OCI-LY7 (cell line): ENCODE measurements at regions not wholly inside any gene's neighbourhood (a gene's known extent, or its start where the extent isn't known, plus 50 kb on each side); places are given as distances from the start of the nearest gene placed in this dataset.

Experiments used
- BruUV-seq: library from RNA; stranded (reverse); fragments of 400-500 nt; replicated peaks from 2 replicates; lab custom pipeline; 2021; lab: Mats Ljungman, UMichigan
- CTCF ChIA-PET: fragments of 300-600 bp; sonication (Branson Sonifier 250); formaldehyde crosslinking; loops from one replicate; lab custom pipeline; 2022; ENCODE audit warnings: antibody characterized with exemption; ENCODE audit not compliant: unreplicated experiment; lab: Charles Lee
- POLR2A ChIA-PET: fragments of 300-600 bp; sonication (Branson Sonifier 250); formaldehyde crosslinking; loops from one replicate; lab custom pipeline; 2022; ENCODE audit warnings: antibody characterized with exemption; lab: Charles Lee
- DNase-seq: peaks from one replicate; pipeline ENCODE4 v3.0.0-alpha.2; 2015; ENCODE audit warnings: low spot score
- H2AFZ ChIP-seq: fragments of 200-600 bp; sonication (generic), shearing (Covaris generic); 2 replicates; pipeline ENCODE4 v1.6.1; 2014; ENCODE audit warnings: mild to moderate bottlenecking, antibody characterized with exemption, low read length, moderate library complexity
- H3K27ac ChIP-seq: fragments of 200-600 bp; sonication (generic); 2 replicates; pipeline ENCODE4 v1.5.1; 2014; ENCODE audit warnings: mixed run types, low read depth, mild to moderate bottlenecking, moderate library complexity, low read length, inconsistent platforms; ENCODE audit not compliant: poor library complexity, severe bottlenecking
- H3K36me3 ChIP-seq: fragments of 200-600 bp; sonication (generic); 2 replicates; pipeline ENCODE4 v1.6.1; 2014; ENCODE audit warnings: mild to moderate bottlenecking, antibody characterized with exemption, low read length, moderate library complexity, mixed read lengths; ENCODE audit not compliant: insufficient read depth
- H3K4me1 ChIP-seq: fragments of 200-600 bp; sonication (generic); 2 replicates; pipeline ENCODE4 v1.5.1; 2014; ENCODE audit warnings: mild to moderate bottlenecking, low read length; ENCODE audit not compliant: insufficient read depth, poor library complexity, severe bottlenecking
- H3K4me2 ChIP-seq: fragments of 200-600 bp; sonication (generic); 2 replicates; pipeline ENCODE4 v1.6.1; 2014; ENCODE audit warnings: mild to moderate bottlenecking, low read length
- H3K4me3 ChIP-seq: fragments of 200-600 bp; sonication (generic); 2 replicates; pipeline ENCODE4 v1.5.1; 2014; ENCODE audit warnings: mild to moderate bottlenecking, low read depth, low read length; ENCODE audit not compliant: poor library complexity, severe bottlenecking
- H3K79me2 ChIP-seq: fragments of 200-600 bp; sonication (generic); 2 replicates; pipeline ENCODE4 v1.6.1; 2016; ENCODE audit warnings: low read depth, mild to moderate bottlenecking, low read length, moderate library complexity, mixed read lengths; ENCODE audit not compliant: insufficient read depth
- H3K9me2 ChIP-seq: fragments of 200-600 bp; sonication (generic); 2 replicates; pipeline ENCODE4 v1.6.1; 2016; ENCODE audit warnings: mild to moderate bottlenecking, low read length, mixed read lengths; ENCODE audit not compliant: insufficient read depth
- H3K9me3 ChIP-seq: fragments of 200-600 bp; sonication (generic); 2 replicates; pipeline ENCODE4 v1.6.1; 2014; ENCODE audit warnings: mild to moderate bottlenecking, mixed run types, low read length, mixed read lengths
- H4K20me1 ChIP-seq: fragments of 200-600 bp; sonication (generic); 2 replicates; pipeline ENCODE4 v1.6.1; 2014; ENCODE audit warnings: mild to moderate bottlenecking, antibody characterized with exemption, low read length, moderate library complexity, mixed read lengths; ENCODE audit not compliant: insufficient read depth
- EZH2phosphoT487 ChIP-seq: fragments of 200-600 bp; sonication (generic); IDR thresholded peaks from 2 replicates; pipeline ENCODE4 v1.6.1; 2018; ENCODE audit warnings: low read depth, borderline replicate concordance, mild to moderate bottlenecking, mixed run types, antibody characterized with exemption, low read length, moderate library complexity, mixed read lengths
- intact Hi-C: fragments of 100-400 bp; cut with micrococcal nuclease; formaldehyde crosslinking; loops from one replicate; pipeline ENCODE4 v1.10.0; 2022; ENCODE audit not compliant: unreplicated experiment
- TF ChIP-seq, protein P1 (sequence below): fragments of 200-600 bp; sonication (generic); conservative IDR thresholded peaks from 2 replicates; pipeline ENCODE4 v1.5.1; 2014; ENCODE audit warnings: mild to moderate bottlenecking, antibody characterized with exemption, low read length, moderate library complexity, mixed read lengths

DNA sequence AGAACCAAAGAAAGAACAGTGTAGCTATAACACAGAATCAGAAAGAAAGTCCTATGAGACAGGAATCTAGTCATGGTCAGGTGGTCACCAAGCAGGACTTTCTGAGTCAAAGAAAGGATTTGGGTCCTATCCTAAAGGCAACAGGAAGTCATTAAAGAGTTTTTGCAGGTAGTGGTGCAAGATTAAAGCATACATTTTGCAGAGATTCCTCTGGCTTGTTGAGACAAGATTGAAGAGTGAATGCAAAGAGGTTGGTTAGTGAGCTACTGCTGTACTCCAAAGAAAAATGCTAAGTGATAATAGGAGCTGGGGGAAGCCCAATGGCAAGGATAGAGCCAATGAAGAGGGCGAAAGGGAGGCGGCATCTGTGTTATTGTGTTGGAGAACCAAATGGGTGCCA, 300.5 kb upstream of the KIF2A start:
- Histone ChIP-seq H3K4me2 (no peak overlapping the region), H3K79me2 (no peaks in the 10 kb centered on the region), H3K9me2 (no peaks in the 10 kb centered on the region), H3K36me3 (no peaks in the 10 kb centered on the region), H3K9me3 (no peaks in the 10 kb centered on the region), H3K4me3 (no peak overlapping the region), H2AFZ (no peak overlapping the region), H4K20me1 (no peaks in the 10 kb centered on the region), H3K4me1 (no peaks in the 10 kb centered on the region), H3K27ac (no peak overlapping the region)
- TF ChIP-seq EZH2phosphoT487: no peak
- TF ChIP-seq, protein P1, sequence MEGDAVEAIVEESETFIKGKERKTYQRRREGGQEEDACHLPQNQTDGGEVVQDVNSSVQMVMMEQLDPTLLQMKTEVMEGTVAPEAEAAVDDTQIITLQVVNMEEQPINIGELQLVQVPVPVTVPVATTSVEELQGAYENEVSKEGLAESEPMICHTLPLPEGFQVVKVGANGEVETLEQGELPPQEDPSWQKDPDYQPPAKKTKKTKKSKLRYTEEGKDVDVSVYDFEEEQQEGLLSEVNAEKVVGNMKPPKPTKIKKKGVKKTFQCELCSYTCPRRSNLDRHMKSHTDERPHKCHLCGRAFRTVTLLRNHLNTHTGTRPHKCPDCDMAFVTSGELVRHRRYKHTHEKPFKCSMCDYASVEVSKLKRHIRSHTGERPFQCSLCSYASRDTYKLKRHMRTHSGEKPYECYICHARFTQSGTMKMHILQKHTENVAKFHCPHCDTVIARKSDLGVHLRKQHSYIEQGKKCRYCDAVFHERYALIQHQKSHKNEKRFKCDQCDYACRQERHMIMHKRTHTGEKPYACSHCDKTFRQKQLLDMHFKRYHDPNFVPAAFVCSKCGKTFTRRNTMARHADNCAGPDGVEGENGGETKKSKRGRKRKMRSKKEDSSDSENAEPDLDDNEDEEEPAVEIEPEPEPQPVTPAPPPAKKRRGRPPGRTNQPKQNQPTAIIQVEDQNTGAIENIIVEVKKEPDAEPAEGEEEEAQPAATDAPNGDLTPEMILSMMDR: no peak
- intact Hi-C loops: no loop called here
- CTCF ChIA-PET: no interaction called here
- BruUV-seq: no TSS peak
- POLR2A ChIA-PET: no interaction called here
- no peak for DNase-seq

DNA sequence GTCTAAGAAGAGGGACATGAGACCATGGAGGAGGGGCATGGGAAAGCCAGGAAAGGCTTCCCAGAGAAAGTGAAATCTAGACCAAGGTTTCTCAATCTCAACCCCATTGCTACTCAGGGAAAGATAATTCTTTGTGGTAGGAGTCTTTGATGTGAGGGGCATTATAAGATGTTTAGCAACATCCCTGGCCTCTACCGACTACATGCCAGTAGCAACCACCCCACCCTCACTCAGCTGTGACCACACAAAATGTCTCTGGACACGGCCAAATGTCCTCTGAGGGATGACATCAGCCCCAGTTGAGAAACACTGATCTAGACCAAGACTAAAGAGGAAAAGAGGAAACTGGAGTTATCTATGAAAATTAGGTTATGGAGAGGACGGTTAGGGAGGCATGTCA, 298.5 kb upstream of the KIF2A start:
- BruUV-seq: no TSS peak
- ChIA-PET POLR2A (no interaction called here), CTCF (no interaction called here)
- intact Hi-C loops: no loop called here
- Histone ChIP-seq H3K4me3 (no peak overlapping the region), H4K20me1 (no peaks in the 10 kb centered on the region), H3K36me3 (no peaks in the 10 kb centered on the region), H3K9me2 (no peaks in the 10 kb centered on the region), H3K4me1 (no peaks in the 10 kb centered on the region), H2AFZ (no peak overlapping the region), H3K79me2 (no peaks in the 10 kb centered on the region), H3K27ac (no peak overlapping the region), H3K4me2 (no peak overlapping the region), H3K9me3 (no peaks in the 10 kb centered on the region)
- no peak for DNase-seq
- TF ChIP-seq, protein P1: no peak
- TF ChIP-seq EZH2phosphoT487: no peak

DNA sequence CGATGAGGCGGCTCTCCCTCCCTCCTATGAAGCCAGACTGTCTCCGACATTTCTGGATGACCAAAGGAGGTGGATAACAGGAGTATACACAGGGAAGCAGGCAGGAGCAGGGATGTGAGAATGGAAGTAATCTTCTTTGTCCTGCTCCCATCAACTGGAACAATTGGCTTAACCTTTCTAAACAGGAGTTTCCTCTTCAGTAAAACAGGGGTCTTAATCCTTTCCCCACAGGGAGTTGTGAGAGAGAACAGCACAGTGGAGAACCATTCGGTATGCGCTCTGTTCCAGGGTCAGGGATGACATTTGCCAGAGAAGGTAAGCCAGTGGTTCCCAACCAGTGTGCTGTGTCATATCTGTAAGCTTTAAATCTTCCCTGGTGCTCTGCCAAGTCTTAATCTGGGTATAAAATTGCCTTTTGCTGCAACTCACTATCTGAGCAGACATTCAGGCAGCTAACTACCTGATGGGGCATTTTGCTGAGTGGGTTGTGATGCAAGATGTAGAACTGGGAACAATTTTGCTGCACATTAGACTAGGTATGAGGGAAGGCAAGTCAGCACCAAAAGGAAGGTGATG, 294.8 kb upstream of the KIF2A start:
- no peaks in the 10 kb centered on the region for H3K9me3 ChIP-seq
- H3K9me2 ChIP-seq: no peaks in the 10 kb centered on the region
- no peaks in the 10 kb centered on the region for H3K36me3 ChIP-seq
- intact Hi-C loops: no loop called here
- no peaks in the 10 kb centered on the region for H3K4me1 ChIP-seq
- H4K20me1 ChIP-seq: no peaks in the 10 kb centered on the region
- ChIA-PET POLR2A (no interaction called here), CTCF (no interaction called here)
- BruUV-seq: no TSS peak
- H3K4me3 ChIP-seq: no peak overlapping the region
- no peak overlapping the region for H3K27ac ChIP-seq
- H3K79me2 ChIP-seq: no peaks in the 10 kb centered on the region
- no peak overlapping the region for H3K4me2 ChIP-seq
- DNase-seq: no peak
- H2AFZ ChIP-seq: no peak overlapping the region
- TF ChIP-seq, protein P1: no peak
- no peak for TF ChIP-seq EZH2phosphoT487
